ENCODE measurements at regions not wholly inside any gene's neighbourhood (a gene's known extent, or its start where the extent isn't known, plus 50 kb on each side); places are given as distances from the start of the nearest gene placed in this dataset.

DNA sequence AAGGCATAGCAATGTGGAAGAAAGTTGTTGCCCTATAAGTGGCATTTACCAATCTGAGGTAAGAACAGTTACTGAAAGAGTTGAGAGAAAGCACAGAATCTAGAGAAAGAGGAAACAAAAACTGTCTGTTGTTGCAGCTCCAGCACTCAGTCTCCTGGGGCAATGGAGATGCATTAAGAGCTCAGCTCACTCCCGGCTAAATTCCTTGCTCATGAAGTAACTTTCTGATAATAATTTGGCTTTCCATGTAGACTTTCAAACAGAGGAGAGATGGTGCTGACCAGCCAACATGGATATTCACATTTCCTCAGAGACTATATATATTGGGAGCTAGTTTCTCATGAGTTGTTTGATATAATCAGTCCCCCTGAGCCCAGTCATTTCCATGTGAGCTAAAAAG, 135.3 kb downstream of the GDAP2 start:
- DNase-seq (ENCODE audit: low spot score in 2 of 2): no peak
- Histone ChIP-seq H3K9me3 (no peaks in the 10 kb centered on the region), H3K4me1 (no peaks in the 10 kb centered on the region), H3K27me3 (no peaks in the 10 kb centered on the region), H3K4me3 (no peak overlapping the region), H3K36me3 (no peaks in the 10 kb centered on the region), H3K27ac (no peak overlapping the region)
- no peak for TF ChIP-seq POLR2A (IDR thresholded peaks at IDR 0.05)
- TF ChIP-seq EP300 (IDR thresholded peaks at IDR 0.05): no peak
- TF ChIP-seq, protein P1, sequence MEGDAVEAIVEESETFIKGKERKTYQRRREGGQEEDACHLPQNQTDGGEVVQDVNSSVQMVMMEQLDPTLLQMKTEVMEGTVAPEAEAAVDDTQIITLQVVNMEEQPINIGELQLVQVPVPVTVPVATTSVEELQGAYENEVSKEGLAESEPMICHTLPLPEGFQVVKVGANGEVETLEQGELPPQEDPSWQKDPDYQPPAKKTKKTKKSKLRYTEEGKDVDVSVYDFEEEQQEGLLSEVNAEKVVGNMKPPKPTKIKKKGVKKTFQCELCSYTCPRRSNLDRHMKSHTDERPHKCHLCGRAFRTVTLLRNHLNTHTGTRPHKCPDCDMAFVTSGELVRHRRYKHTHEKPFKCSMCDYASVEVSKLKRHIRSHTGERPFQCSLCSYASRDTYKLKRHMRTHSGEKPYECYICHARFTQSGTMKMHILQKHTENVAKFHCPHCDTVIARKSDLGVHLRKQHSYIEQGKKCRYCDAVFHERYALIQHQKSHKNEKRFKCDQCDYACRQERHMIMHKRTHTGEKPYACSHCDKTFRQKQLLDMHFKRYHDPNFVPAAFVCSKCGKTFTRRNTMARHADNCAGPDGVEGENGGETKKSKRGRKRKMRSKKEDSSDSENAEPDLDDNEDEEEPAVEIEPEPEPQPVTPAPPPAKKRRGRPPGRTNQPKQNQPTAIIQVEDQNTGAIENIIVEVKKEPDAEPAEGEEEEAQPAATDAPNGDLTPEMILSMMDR (IDR thresholded peaks at IDR 0.05): no peak
- TF ChIP-seq POLR2AphosphoS5 (IDR thresholded peaks at IDR 0.05): no peak
- WGBS: 38% methylated on average over 1 of the region's 1 CpG

DNA sequence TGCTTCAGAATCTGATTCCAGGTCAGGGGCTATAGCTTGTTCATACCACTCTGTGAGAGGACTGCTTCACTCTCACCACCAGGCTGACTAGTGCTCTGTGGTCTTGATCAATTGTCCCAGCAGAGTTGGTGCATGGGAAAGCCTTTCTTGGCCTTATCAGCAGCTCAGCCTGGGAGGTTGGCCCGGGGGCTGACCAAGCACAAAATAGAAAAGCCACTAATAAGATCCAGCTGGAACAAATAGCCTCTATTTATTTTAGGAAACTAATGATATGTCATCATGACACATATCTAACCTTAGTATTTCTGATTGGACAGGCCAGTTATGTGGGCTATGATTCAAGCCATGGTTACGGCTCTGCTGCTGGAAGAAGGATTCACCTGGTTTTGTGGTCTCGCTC, 134.2 kb downstream of the GDAP2 start:
- Histone ChIP-seq H3K27me3 (no peaks in the 10 kb centered on the region), H3K4me3 (no peak overlapping the region), H3K9me3 (no peaks in the 10 kb centered on the region), H3K27ac (no peak overlapping the region), H3K36me3 (no peaks in the 10 kb centered on the region), H3K4me1 (no peaks in the 10 kb centered on the region)
- no peak for DNase-seq (ENCODE audit: low spot score in 2 of 2)
- TF ChIP-seq EP300 (IDR thresholded peaks at IDR 0.05) (no peak), POLR2AphosphoS5 (IDR thresholded peaks at IDR 0.05) (no peak), POLR2A (IDR thresholded peaks at IDR 0.05) (no peak)
- TF ChIP-seq, protein P1 (IDR thresholded peaks at IDR 0.05): no peak
- 48% methylated on average over 3 of the region's 3 CpGs for WGBS

DNA sequence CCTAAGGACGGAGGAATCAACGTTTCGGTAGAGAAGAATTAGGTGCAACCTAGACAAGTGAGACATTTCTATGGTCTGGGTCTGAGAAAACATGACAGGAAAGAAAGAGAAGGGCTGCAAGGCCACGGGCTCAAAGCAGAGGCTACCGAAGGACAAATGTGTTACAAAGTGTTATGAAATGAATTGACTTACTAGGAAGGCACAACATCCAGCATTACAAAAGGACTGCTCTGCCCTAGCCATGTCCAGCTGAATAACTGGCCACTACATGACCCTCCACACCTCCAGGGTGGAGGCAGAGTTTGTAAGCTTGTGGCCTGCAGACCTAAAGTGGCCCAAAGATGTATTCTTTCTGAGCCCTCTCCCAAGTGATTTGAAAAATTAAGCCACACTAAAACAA, 133.6 kb downstream of the GDAP2 start:
- no peak for DNase-seq (ENCODE audit: low spot score in 2 of 2)
- TF ChIP-seq POLR2AphosphoS5 (IDR thresholded peaks at IDR 0.05): no peak
- TF ChIP-seq, protein P1 (IDR thresholded peaks at IDR 0.05): no peak
- no peak for TF ChIP-seq POLR2A (IDR thresholded peaks at IDR 0.05)
- TF ChIP-seq EP300 (IDR thresholded peaks at IDR 0.05): no peak
- no peak overlapping the region for H3K4me3 ChIP-seq
- 94% methylated on average over 5 of the region's 5 CpGs for WGBS
- no peaks in the 10 kb centered on the region for H3K9me3 ChIP-seq
- no peaks in the 10 kb centered on the region for H3K36me3 ChIP-seq
- H3K4me1 ChIP-seq: no peaks in the 10 kb centered on the region
- no peaks in the 10 kb centered on the region for H3K27me3 ChIP-seq
- no peak overlapping the region for H3K27ac ChIP-seq

DNA sequence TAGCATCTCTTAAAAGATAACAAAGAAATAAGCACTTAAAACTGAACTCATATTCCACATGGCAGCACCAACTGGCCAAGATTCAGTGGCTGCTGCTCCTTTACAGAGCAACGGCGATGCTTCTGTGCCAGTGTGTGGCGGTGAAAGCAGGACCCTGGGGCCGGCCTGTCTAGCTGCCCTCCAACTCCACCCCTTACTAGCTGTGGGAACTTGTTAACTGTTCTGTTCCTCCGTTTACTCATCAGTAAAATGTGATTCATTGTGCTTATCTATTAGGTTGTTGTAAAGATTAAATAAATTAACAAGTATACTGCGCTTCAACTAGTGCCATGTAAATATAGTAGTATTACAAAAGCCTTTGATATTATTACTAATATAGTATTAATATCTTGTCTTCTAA, 133.2 kb downstream of the GDAP2 start:
- Histone ChIP-seq H3K27ac (no peak overlapping the region), H3K27me3 (no peaks in the 10 kb centered on the region), H3K36me3 (no peaks in the 10 kb centered on the region), H3K9me3 (no peaks in the 10 kb centered on the region), H3K4me3 (no peak overlapping the region), H3K4me1 (no peaks in the 10 kb centered on the region)
- TF ChIP-seq EP300 (IDR thresholded peaks at IDR 0.05) (no peak), POLR2AphosphoS5 (IDR thresholded peaks at IDR 0.05) (no peak), POLR2A (IDR thresholded peaks at IDR 0.05) (no peak)
- TF ChIP-seq, protein P1 (IDR thresholded peaks at IDR 0.05): no peak
- WGBS: 71% methylated on average over 6 of the region's 6 CpGs
- DNase-seq (ENCODE audit: low spot score in 2 of 2): no peak

DNA sequence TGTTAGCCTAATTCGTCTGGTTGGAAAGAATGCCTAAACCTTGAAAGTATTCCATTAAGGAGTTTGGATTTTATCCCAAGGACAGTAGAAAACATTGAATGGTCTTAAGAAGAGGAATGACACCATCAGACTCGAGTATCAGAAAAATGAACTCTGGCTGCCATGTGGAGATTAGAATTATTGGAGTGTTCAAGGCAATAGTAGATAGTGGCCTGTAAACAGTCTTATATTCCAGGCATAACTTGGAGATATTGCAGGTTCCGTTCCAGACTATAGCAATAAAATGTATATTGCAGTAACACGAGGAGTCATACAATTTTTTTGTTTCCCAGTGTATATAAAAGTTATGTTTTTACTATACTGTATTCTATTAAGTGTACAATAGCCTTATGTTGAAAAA, 130.9 kb downstream of the GDAP2 start:
- Histone ChIP-seq H3K27ac (no peak overlapping the region), H3K4me1 (no peaks in the 10 kb centered on the region), H3K4me3 (no peak overlapping the region), H3K36me3 (no peaks in the 10 kb centered on the region), H3K27me3 (no peaks in the 10 kb centered on the region), H3K9me3 (no peaks in the 10 kb centered on the region)
- WGBS: 83% methylated on average over 4 of the region's 4 CpGs
- no peak for DNase-seq (ENCODE audit: low spot score in 2 of 2)
- TF ChIP-seq, protein P1 (IDR thresholded peaks at IDR 0.05): no peak
- no peak for TF ChIP-seq POLR2AphosphoS5 (IDR thresholded peaks at IDR 0.05)
- TF ChIP-seq POLR2A (IDR thresholded peaks at IDR 0.05): no peak
- TF ChIP-seq EP300 (IDR thresholded peaks at IDR 0.05): no peak

Data from suprapubic skin (tissue), 4 donors.